ENCODE measurements at regions not wholly inside any gene's neighbourhood (a gene's known extent, or its start where the extent isn't known, plus 50 kb on each side); places are given as distances from the start of the nearest gene placed in this dataset.

DNA sequence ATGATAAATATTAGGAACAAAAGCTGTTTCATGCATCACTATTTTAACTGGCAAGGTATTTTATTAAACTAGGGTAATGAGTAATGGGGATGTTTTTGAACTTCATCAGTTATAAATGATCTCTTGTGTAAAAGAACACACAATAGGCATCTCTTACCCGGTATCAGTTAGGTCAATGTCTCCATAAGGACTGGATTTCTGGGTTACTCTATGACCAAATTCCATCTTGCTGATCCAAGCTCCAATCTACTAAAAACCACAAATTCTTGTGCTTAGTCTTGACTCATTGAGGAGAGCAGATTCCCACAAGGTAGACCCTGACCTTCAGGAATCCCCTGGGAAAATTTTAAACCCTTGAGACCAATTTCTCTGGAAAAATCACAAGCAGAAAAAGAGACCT, 1167.7 kb downstream of the XPNPEP1 start:
- TF ChIP-seq, protein P1, sequence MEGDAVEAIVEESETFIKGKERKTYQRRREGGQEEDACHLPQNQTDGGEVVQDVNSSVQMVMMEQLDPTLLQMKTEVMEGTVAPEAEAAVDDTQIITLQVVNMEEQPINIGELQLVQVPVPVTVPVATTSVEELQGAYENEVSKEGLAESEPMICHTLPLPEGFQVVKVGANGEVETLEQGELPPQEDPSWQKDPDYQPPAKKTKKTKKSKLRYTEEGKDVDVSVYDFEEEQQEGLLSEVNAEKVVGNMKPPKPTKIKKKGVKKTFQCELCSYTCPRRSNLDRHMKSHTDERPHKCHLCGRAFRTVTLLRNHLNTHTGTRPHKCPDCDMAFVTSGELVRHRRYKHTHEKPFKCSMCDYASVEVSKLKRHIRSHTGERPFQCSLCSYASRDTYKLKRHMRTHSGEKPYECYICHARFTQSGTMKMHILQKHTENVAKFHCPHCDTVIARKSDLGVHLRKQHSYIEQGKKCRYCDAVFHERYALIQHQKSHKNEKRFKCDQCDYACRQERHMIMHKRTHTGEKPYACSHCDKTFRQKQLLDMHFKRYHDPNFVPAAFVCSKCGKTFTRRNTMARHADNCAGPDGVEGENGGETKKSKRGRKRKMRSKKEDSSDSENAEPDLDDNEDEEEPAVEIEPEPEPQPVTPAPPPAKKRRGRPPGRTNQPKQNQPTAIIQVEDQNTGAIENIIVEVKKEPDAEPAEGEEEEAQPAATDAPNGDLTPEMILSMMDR (conservative IDR thresholded peaks at IDR 0.05; ENCODE audit: low read length), result no peak
- no peak for TF ChIP-seq EZH2phosphoT487 (IDR thresholded peaks at IDR 0.05; ENCODE audit: borderline replicate concordance, low read depth, low read length)

All from OCI-LY7 (cell line).